Activated gamma-delta T cell (primary cell): ENCODE measurements at regions not wholly inside any gene's neighbourhood (a gene's known extent, or its start where the extent isn't known, plus 50 kb on each side); places are given as distances from the start of the nearest gene placed in this dataset.

Experiments
- DNase-seq: peaks from one replicate; lab custom pipeline; 2025; lab: John Stamatoyannopoulos, UW

DNA sequence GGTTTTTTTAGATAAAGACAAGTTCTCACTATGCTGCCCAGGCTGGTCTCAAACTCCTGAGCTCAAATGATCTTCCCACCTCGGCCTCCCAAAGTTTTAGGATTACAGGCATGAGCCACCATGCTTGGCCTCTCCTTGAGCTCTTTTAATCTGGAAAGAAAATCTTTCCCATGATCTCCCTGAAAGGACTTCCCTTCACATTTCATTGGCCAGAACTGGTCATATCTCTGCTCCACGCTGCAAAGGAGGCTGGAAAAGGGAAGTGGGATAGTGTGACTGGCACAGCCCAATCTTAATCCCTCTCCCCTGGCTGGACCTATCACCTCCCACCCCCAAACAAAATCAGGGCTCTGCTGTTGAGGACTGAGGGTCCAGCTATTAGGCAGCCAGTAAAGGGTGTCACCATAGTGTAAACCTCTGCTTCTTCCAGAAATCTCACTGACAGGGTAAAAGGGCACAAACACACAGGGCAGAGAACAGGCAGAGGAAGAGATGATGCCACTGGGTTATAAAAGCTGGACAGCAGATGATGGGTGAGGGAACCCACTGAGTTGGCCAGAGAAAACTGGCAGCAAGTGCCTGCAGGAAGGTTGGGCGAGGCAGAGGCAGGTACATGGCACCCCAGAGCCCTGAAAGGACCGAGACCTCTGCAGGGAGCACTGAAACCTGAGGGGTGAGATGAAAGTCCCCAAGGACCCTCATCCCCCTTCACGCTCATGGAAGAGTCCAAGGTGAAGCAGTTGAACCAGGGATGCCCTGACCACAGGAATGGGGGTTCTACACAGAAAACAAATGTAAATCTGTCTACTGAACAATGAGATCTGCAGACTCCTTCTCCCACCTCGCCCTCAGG is 83.1 kb upstream of the PTPN1 start:
- no peak for DNase-seq

DNA sequence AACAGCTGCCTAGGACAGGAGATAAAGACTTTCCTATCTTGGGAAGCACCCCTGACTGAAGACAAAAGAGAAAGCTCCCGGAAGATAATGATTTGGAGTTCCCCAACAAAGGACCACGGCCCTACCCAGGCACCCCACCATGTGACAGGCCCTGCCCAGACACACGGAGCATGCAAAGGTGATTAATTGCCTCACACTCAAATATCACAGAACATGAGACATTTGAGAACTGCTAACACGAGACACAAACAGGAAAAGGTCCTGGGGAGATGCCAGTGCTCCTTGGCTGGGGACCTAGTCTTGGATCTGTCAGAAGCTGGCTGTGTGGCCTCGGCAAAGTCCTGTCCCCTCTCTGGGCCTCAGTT is 82.5 kb upstream of the PTPN1 start:
- no peak for DNase-seq

DNA sequence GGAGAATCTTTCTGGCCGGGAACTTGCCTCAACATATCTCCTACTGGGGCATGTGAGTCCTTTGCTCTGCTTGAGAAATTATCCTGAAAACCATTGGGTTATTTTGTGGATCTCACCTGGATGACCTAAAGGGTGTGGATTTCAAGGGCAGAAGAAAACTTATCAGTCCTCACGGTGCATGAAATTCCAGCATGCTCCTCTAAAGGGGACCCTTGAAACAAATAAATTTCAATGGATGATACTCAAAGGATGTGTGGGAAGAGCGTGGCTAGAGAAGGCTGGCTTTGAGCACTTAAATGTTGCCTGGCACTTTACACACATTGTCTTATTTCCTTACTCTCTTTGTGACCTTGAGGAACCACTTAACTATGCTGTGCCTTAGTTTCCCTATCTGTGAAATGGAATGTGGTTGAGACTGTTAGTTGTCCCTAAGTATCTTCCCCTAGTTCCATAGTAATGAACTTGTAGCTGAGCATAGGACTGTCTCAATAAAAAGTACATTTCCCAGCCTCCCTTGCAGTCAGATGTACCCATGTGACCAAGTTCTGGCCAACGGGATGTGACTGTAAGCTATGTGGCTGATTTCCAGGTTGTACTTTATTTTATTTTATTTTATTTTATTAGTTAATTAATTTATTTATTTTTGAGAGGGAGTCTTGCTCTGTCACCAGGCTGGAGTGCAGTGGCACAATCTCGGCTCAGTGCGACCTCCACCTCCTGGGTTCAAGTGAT is 81.9 kb upstream of the PTPN1 start:
- DNase-seq, result no peak

DNA sequence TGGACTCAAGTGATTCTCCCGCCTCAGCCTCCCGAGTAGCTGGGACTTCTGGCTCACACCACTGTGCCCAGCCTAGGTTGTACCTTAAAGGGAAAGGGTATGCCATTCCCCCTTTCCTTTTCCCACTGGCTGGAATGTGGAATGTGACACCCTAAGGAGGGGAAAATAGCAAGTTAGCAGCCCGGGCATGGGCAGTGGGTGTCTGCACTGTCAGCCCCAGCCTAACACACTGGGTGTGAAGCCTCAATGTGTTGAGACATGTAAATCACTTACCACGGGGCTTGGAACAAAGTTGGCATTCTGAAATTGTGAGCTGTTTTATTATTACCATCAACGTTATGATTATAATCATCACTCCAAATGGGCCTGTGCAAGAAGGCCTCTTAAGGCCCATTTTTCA is 80.8 kb upstream of the PTPN1 start:
- DNase-seq, result no peak

DNA sequence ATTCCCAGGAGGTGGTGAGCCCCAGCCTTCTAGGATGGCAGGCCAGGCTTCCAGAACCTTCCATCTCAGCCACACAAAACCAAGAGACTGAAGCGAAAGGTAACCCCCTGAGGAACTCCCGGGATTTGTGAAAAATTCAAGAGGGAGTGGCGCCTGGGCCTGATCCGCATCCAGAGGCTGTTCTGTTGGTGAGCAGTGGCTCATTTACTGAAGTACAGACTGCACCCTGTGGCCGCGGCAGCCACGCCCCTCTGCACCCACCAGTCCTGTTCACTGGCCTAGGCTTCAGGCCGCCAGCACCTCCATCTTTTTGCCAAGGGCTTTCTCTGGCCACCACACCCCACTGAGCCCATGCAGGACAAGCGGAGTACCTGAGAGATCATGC is 79.1 kb upstream of the PTPN1 start:
- no peak for DNase-seq

DNA sequence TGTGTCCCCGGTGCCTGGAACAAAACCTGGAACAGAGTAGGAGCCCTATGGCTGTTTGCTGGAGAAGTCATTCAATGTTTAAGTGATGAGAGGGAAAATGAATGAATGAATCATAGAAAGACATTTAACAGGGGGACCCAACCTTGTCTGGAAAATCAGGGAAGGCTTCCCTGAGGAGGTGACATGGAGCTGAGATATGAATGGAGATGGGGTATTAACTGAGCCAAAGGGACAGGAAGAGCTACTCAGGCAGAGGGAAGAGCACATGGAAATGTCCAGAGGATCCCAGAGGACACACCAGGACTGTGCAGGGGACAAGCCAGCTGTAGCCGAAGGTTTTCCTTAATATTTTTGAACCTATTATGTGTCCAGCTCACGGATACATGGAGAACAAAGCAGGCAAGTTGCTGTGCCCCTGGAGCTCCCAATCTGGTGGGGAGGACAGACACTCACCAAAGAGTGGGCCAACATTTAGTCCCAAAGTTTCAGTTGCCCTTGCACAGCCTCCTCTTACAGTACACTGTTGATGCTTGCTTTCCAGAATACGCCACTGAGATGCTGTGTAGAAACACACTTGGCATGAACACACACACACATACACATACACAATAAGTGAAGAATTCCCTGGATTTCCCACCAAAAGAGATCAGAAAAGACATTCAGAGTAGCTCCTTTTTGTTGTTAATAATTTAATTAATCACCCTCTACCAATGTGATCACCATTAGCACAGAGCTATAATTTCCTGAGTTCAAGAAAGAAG is 77.0 kb upstream of the PTPN1 start:
- DNase-seq, result no peak

DNA sequence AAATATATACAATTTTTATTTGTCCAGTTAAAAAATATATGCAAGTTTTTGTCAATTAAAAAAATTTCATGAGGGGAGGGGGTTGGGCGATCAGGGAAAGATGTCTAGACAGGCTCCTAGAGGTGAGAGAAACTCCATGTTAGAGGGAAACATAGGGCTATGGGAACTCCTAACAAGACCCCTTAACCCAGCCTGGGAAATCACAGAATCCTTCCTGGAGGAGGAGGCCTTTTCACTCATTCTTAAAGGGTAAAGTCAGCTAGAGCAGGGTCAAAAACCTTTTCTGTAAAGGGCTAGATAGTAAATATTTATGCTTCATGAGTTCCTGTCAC is 75.9 kb upstream of the PTPN1 start:
- no peak for DNase-seq

DNA sequence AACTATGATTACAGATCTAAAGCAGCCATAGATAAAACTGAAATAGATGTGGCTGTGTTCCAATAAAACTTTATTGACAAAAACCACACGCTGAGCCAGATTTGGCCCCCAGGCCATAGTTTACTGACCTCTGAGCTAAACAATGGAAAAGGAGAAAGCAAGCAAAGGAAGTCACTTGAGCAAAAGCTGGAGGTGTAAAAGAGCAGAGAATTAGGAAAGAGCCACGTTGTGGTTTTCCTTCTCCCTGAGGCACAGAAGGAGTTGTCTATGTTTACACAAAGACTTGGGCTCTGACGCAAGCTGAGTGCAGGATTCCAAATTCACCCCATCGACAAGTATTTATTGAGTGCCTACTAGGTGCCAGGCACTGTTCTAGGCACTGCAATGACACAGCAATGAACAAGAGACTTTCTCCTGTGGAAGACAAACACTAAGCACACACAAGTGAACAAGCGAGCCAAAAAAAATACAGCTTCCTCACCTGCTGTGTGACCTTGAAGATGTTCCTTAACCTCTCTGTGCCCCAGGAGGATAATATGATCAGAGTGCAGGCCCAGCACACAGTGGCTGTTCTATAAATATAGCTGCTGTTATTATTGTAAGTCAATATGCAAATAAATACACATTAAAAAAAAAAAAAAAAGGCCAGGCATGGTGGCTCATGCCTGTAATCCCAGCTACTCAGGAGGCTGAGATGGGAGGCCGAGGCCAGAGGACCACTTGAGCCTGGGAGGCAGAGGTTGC is 75.4 kb upstream of the PTPN1 start:
- DNase-seq, result no peak

DNA sequence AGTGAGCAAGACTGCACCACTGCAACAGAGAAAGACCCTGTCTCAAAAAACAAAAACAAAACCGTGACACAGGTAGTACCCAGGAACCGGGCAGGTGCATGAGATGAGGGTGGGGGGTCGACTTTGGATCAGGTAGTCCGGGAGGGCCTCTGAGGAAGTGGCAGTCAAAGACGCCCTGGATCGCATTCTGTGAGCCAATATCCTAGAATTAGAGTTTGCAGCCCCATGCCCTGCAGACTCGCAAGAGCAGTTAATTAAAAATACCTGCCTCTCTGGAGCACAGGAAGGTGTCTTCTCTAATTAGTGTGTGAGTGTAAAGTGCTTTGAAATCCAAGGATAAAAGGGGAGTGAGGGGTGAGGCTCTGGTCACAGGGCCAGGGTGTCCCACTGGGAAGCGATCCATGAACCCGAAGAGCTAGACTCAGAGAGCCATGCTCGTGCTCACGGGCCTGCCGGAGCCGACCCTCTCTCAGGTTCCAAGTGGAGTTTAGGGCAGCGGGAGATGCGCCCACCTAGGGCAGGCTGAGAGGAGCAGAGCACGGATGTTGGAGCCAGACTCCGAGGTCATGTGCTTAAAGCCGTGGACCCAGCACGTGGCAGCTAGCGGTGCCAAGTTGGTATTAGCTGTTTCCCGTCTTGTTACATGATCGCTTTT is 74.7 kb upstream of the PTPN1 start:
- no peak for DNase-seq

DNA sequence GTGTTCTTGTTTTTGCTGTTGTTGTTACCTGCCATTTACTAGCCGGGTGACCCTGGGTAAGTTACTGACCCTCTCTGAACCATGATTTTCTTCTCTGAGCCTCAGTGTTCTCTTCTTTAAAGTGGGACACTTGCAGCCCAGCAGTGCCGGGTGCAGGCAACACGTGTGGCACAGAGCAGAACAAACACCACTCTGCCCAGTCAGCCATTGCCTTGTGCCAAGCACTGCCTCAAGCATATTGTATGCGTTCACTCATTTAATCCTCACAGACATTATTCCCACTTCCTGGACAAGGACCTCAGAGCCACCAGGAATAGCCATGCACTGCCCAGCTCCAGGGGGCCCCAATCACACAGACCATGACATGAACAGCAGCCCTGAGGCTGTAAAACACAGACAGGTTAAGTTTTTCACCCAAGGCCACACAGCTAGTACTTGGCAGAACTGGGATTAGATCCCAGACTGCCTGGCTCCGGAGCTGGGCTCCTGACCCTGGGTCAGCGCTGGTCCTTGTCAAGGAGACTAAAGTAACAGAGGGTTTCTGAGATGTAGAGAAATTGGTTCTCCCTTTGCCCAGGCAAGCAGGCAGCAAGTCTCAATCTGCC is 74.0 kb upstream of the PTPN1 start:
- DNase-seq, result no peak

DNA sequence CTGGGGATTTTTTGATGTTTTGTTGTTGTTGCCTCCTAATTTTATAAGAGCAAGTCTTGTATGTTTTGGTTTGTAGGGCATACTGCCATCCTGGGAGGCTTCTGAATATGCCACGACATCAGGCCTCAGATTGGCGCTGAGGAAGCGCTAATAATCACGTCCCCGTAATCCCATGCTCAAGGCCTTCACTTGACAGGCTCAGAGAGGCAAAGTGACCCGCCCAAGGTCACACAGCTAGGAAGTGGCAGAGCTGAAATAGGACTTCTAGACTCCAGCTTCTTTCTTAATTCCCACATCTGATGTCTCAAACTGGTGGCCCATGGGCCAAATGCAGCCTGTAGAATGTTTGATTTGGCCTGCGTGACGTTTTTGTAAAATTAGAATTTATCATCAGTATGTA is 73.5 kb upstream of the PTPN1 start:
- no peak for DNase-seq

DNA sequence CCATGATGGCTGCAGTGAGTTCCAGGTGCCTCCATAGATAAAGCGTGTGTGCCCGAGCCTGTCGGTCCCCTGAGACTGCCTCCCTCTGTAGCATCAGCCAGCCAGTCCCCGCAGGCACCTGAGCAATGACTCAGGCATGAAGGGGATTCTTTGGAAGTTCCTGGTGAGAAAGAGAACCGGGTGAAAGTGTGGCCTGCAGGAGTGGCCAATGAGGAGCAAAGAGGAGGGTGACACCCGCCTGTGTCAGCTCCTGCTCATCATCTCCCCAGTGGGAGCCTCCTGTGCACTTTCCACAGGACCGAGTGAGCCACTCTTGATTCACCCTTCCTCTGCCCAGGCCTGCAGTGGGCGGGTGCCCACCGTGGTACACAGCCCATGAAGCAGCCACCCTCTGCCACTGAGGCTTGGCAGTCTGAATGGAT is 71.2 kb upstream of the PTPN1 start:
- no peak for DNase-seq

DNA sequence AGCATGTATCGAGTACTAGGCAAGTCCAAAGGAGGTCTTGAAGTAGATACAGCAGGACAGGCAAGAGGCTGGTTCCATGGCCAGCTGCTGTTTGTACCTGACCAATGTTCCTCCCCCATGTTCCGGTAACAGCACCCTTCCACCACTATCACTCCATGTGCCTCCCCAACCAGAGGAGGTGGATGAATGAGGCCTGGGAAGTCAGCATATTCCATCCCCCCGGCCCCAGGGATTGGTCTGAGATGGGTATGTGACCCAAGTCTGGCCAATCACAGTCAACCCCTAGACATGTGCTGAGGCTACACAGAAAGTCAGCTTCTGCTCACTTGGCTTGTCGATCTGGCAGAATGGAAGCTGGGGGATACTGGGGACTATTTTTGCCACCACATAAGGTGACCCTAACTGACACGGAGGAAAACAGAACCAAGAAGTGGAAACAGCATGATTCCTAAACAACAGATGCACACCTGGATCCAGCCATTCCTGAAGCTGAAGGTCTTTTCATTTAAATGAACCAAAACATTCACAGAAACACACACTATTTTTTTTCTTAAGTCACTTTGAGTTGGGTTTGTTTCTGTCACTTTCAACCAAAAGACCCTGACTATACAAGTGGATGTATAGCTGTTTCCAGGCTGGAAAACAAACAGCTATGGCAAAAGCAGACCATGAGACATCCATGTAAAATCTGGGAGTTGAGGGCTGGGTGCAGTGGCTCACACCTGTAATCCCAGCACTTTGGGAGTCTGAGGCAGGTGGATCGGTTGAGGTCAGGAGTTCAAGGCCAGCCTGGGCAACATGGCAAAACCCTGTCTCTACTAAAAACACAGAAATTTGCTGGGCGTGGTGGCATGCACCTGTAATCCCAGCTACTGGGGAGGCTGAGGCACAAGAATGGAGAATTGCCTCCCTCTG is 70.4 kb upstream of the PTPN1 start:
- no peak for DNase-seq

DNA sequence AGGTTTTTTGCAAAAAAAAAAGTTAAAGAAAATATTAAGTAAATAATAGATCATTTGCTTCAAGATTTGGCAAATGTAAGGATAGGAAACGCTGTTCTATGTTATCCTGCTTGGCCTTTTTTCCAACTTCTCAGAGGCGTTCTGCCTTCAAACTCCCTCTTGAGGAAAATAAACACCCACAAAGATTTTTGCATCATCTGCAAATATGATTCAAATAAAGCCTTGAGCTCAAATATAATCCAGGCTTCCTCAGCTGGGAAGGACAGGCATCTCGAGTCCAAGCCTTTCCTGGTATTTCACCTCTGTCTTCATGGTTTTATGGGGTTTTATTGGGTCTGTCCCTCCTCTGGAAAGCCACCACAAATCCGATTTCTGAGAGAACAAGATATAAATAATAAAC is 67.7 kb upstream of the PTPN1 start:
- DNase-seq, result no peak

DNA sequence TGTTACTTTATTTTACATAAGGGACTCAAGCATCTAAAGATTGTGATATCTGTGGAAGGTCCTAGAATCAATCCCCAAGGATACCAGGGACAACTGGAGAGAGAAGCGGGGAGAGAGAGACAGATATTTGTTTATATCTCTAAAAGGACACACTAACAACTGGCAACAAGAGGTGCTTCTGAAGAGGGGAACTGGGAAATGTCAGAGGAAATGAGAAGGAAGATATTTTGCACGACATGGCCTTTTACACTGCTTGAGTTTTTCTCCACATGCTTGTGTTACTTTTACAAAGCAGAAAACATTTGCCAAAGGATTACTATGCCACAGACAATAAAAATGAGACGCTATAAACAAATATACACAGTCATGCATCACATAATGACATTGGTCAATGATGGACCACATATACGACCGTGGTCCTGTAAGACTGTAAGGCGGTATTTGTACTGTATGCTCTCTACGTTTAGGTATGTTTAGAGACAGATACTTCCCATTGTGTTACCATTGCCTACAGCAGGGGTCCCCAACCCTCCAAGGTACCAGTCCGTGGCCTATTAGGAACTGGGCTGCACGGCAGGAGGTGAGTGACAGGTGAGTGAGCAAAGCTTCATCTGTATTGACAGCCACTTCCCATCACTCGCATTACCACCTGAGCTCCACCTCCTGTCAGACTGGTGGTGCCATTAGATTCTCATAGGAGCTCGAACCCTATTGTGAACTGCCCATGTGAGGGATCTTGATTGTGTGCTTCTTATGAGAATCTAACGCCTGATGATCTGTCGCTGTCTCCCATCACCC is 64.6 kb upstream of the PTPN1 start:
- no peak for DNase-seq

DNA sequence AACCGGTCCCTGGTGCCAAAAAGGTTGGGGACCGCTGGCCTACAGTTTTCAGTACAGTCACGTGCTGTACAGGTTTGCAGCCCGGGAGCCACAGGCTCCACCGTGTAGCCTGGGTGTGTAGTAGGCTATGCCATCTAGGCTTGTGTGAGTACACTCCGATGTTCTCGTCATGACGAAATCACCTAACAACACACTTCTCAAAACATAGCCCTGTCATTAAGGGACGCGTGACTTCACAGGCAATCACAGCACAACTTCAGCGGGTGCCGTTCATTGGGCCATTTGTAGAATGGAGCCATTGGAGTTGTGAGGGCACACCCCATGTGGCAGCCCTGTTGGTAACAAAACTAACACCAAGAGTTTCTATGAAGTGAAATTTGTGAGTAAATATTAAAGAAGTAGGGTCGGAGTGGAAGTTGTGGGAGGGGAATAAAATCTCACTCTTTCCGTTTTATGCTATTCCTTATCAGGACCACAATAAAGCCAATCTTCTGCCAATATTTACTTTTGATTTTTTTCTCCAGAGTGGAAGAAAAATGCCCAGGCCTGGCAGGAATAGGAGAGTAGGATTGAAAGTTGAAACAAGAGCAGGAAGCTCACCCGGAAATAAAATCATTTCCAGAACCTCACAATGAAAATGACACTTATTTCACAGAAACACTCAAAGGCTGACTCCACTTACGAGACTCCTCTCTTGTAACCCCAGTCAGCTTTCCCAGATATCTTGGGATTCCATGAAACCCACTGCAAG is 63.7 kb upstream of the PTPN1 start:
- DNase-seq, result no peak

DNA sequence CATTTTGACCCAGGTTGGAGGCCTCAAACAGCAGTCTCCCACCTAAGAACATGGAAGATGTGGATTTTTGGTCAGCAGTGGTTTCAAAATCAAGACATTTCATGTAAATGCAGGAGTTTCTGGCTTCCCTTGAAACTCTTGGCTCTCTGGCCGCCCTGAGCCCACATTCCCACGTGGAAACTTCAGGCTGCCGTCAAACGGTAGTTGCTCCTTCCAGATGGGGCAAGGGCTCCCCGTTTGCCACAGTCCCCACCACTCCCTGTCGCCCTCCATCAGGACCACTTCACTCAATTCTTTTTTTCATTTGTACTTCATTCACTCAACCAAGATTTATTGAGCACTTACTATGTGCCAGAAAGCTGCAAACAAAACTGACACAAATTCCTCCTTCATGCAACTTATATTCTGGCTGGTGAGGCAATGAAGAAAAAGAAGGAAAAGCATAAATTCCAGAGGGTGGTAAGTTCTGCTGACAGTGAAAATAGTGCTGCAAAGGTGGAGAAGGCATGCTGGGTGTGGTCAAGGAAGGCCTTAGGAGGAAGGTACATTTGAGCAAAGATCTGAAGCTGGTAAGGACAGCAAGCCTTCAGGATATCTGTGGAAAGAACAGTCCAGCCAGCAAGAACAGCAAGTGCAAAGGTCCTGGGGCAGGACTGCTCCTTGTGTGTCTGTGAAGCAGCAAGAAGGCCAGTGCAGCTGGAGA is 62.9 kb upstream of the PTPN1 start:
- no peak for DNase-seq

DNA sequence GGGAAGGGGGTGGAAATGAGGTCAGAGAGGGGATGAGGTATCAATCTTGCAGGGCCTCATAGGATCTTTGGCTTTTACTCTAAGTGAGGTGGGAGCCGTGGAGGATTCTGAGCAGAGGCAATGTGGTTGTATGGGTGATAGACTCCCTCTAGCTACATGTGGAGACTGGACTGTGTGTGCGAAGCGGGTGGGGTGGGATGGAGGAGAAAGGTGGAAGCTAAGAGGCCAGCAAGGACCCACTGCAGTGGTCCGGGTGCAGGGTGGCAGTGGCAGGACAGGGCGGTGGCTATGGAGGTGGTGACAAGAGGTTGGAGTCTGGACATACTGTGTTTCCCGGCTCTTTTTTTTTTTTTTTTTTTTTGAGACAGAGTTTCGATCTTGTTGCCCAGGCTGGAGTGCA is 62.4 kb upstream of the PTPN1 start:
- DNase-seq, result no peak
